HEK293 (cell line): ENCODE measurements at regions not wholly inside any gene's neighbourhood (a gene's known extent, or its start where the extent isn't known, plus 50 kb on each side); places are given as distances from the start of the nearest gene placed in this dataset.

ENCODE experiments used
- CTCF ChIA-PET: fragments of 350-600 bp; formaldehyde crosslinking; extraction: SDS; loops from one replicate; lab custom pipeline; 2021; ENCODE audit warnings: antibody characterized with exemption; lab: Yijun Ruan, JAX
- POLR2A ChIA-PET: fragments of 300-600 bp; formaldehyde crosslinking; extraction: SDS; loops from one replicate; lab custom pipeline; 2020; ENCODE audit warnings: antibody characterized with exemption, inconsistent platforms; lab: Yijun Ruan, JAX
- H3K27ac ChIP-seq: fragments of 200-500 bp; sonication (Bioruptor generic); 2 replicates; pipeline ENCODE4 v1.5.1; 2014; ENCODE audit warnings: low read depth, low read length, control low read depth, inconsistent platforms; ENCODE audit errors: extremely low read depth
- H3K36me3 ChIP-seq, 2 experiments: fragments of 200-500 bp in 1 of 2; sonication (Bioruptor generic) in 1 of 2; 1 replicate in 1 of 2; 2 replicates in 1 of 2; pipeline ENCODE4 v1.5.1; 2014 to 2017; ENCODE audit warnings: inconsistent platforms in 2 of 2, low read length in 2 of 2; ENCODE audit not compliant: control insufficient read depth in 2 of 2, insufficient read depth in 1 of 2
- H3K4me1 ChIP-seq: fragments of 200-500 bp; sonication (Bioruptor generic); 2 replicates; pipeline ENCODE4 v1.5.1; 2014; ENCODE audit warnings: mild to moderate bottlenecking, low read length, inconsistent platforms; ENCODE audit not compliant: control insufficient read depth, insufficient read depth
- H3K4me3 ChIP-seq: 2 replicates; pipeline ENCODE4 v1.5.1; 2011; ENCODE audit warnings: low read depth, mild to moderate bottlenecking, control low read depth, low read length, moderate library complexity
- H3K9me3 ChIP-seq: fragments of 200-500 bp; sonication (Bioruptor generic); 2 replicates; pipeline ENCODE4 v1.5.1; 2014; ENCODE audit warnings: low read depth, low read length, inconsistent platforms; ENCODE audit not compliant: control insufficient read depth, insufficient read depth
- EGR2 ChIP-seq: fragments of 450-650 bp; formaldehyde crosslinking; IDR thresholded peaks from 2 replicates; pipeline ENCODE4 v1.5.1; 2016; ENCODE audit warnings: low read depth, missing biosample characterization, missing genetic modification characterization
- IKZF3 ChIP-seq: fragments of 450-650 bp; IDR thresholded peaks from 2 replicates; pipeline ENCODE4 v1.5.0; 2018; ENCODE audit warnings: missing biosample characterization, mild to moderate bottlenecking, missing genetic modification characterization, moderate library complexity
- KLF10 ChIP-seq: fragments of 450-650 bp; IDR thresholded peaks from 2 replicates; pipeline ENCODE4 v1.5.1; 2018; ENCODE audit warnings: missing biosample characterization, mild to moderate bottlenecking, missing genetic modification characterization
- MEIS1 ChIP-seq: sonication (generic); formaldehyde crosslinking; IDR thresholded peaks from 2 replicates; pipeline ENCODE4 v1.8.1; 2022; ENCODE audit warnings: missing genetic modification reagents, mild to moderate bottlenecking, borderline replicate concordance
- TCF7L2 ChIP-seq: IDR thresholded peaks from 2 replicates; pipeline ENCODE4 v1.6.1; 2011; ENCODE audit warnings: low read depth, mild to moderate bottlenecking, inconsistent platforms, low read length, moderate library complexity, borderline replicate concordance
- ZNF121 ChIP-seq: fragments of 450-650 bp; formaldehyde crosslinking; IDR thresholded peaks from 2 replicates; pipeline ENCODE4 v1.5.1; 2016; ENCODE audit warnings: missing biosample characterization, missing genetic modification characterization
- ZNF2 ChIP-seq: fragments of 450-650 bp; formaldehyde crosslinking; IDR thresholded peaks from 2 replicates; pipeline ENCODE4 v1.5.1; 2016; ENCODE audit warnings: missing biosample characterization, missing genetic modification characterization
- ZNF221 ChIP-seq: fragments of 450-650 bp; formaldehyde crosslinking; IDR thresholded peaks from 2 replicates; pipeline ENCODE4 v1.5.1; 2017; ENCODE audit warnings: missing biosample characterization, missing genetic modification characterization, borderline replicate concordance
- ZNF266 ChIP-seq: fragments of 450-650 bp; formaldehyde crosslinking; IDR thresholded peaks from 2 replicates; pipeline ENCODE4 v1.5.1; 2016; ENCODE audit warnings: missing biosample characterization, missing genetic modification characterization, low read depth
- ZNF302 ChIP-seq: fragments of 450-650 bp; formaldehyde crosslinking; IDR thresholded peaks from 2 replicates; pipeline ENCODE4 v1.5.1; 2016; ENCODE audit warnings: missing biosample characterization, missing genetic modification characterization, low read depth
- ZNF404 ChIP-seq: fragments of 450-650 bp; formaldehyde crosslinking; IDR thresholded peaks from 2 replicates; pipeline ENCODE4 v1.5.1; 2017; ENCODE audit warnings: missing biosample characterization, missing genetic modification characterization
- ZNF514 ChIP-seq: fragments of 450-650 bp; formaldehyde crosslinking; IDR thresholded peaks from 2 replicates; pipeline ENCODE4 v1.5.1; 2016; ENCODE audit warnings: missing biosample characterization, missing genetic modification characterization
- ZNF558 ChIP-seq: fragments of 450-650 bp; formaldehyde crosslinking; IDR thresholded peaks from 2 replicates; pipeline ENCODE4 v1.5.1; 2016; ENCODE audit warnings: missing biosample characterization, missing genetic modification characterization
- ZNF747 ChIP-seq: fragments of 450-650 bp; formaldehyde crosslinking; IDR thresholded peaks from 2 replicates; pipeline ENCODE4 v1.5.1; 2016; ENCODE audit warnings: missing biosample characterization, missing genetic modification characterization
- ZSCAN16 ChIP-seq: fragments of 450-650 bp; formaldehyde crosslinking; IDR thresholded peaks from 2 replicates; pipeline ENCODE4 v1.5.1; 2016; ENCODE audit warnings: missing biosample characterization, missing genetic modification characterization
- TF ChIP-seq, protein P1 (sequence below): fragments of 450-650 bp; formaldehyde crosslinking; IDR thresholded peaks from 2 replicates; pipeline ENCODE4 v1.5.1; 2016; ENCODE audit warnings: missing biosample characterization, missing genetic modification characterization, borderline replicate concordance
- TF ChIP-seq, protein P2 (sequence below): fragments of 450-650 bp; formaldehyde crosslinking; IDR thresholded peaks from 2 replicates; pipeline ENCODE4 v1.5.1; 2016; ENCODE audit warnings: missing biosample characterization, missing genetic modification characterization
- TF ChIP-seq, protein P3 (sequence below): fragments of 450-650 bp; formaldehyde crosslinking; IDR thresholded peaks from 2 replicates; pipeline ENCODE4 v1.5.1; 2016; ENCODE audit warnings: missing biosample characterization, missing genetic modification characterization
- TF ChIP-seq, protein P4 (sequence below): fragments of 450-650 bp; formaldehyde crosslinking; IDR thresholded peaks from 2 replicates; pipeline ENCODE4 v1.5.1; 2016; ENCODE audit warnings: missing biosample characterization, missing genetic modification characterization
- TF ChIP-seq, protein P5 (sequence below): fragments of 450-650 bp; formaldehyde crosslinking; IDR thresholded peaks from 2 replicates; pipeline ENCODE4 v1.5.1; 2016; ENCODE audit warnings: missing biosample characterization, missing genetic modification characterization, borderline replicate concordance

DNA sequence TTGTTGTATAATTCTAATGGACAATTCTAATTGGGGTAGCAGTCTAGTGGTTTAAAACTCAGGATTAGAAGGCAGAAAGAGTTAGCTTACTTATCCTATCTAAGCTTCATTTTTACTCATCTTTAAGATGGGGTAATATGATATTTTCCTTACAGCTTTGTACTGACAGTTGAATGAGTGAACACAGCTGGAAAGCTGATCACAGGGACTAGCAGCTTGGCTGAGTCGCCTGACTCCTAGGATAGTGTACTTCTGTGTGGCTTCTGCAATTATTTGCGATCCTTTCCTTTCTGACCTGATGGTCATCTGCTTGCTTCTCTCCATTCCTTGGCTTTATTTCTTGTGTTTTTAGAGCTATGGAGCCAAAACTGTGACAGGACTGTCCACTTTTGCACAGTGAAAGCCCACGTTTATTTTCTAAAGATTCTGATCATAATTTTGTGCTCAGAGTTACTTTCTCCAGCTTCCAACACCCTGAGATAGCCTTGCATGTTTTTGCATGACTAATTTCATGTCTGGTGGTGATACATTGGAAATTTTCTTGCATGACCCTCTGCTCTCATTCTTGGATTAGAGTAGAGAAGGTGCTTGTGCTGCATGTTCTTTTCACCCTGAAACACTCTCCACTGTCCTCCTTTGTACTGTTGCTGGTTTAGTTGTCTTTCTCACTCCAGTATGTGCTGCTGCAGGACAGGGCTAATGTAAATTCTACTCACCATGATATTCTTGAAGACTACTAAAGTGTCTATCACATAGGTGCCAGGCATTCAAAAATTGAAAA, 377.0 kb upstream of the ATP2B1 start (continued):
- TF ChIP-seq, protein P1, sequence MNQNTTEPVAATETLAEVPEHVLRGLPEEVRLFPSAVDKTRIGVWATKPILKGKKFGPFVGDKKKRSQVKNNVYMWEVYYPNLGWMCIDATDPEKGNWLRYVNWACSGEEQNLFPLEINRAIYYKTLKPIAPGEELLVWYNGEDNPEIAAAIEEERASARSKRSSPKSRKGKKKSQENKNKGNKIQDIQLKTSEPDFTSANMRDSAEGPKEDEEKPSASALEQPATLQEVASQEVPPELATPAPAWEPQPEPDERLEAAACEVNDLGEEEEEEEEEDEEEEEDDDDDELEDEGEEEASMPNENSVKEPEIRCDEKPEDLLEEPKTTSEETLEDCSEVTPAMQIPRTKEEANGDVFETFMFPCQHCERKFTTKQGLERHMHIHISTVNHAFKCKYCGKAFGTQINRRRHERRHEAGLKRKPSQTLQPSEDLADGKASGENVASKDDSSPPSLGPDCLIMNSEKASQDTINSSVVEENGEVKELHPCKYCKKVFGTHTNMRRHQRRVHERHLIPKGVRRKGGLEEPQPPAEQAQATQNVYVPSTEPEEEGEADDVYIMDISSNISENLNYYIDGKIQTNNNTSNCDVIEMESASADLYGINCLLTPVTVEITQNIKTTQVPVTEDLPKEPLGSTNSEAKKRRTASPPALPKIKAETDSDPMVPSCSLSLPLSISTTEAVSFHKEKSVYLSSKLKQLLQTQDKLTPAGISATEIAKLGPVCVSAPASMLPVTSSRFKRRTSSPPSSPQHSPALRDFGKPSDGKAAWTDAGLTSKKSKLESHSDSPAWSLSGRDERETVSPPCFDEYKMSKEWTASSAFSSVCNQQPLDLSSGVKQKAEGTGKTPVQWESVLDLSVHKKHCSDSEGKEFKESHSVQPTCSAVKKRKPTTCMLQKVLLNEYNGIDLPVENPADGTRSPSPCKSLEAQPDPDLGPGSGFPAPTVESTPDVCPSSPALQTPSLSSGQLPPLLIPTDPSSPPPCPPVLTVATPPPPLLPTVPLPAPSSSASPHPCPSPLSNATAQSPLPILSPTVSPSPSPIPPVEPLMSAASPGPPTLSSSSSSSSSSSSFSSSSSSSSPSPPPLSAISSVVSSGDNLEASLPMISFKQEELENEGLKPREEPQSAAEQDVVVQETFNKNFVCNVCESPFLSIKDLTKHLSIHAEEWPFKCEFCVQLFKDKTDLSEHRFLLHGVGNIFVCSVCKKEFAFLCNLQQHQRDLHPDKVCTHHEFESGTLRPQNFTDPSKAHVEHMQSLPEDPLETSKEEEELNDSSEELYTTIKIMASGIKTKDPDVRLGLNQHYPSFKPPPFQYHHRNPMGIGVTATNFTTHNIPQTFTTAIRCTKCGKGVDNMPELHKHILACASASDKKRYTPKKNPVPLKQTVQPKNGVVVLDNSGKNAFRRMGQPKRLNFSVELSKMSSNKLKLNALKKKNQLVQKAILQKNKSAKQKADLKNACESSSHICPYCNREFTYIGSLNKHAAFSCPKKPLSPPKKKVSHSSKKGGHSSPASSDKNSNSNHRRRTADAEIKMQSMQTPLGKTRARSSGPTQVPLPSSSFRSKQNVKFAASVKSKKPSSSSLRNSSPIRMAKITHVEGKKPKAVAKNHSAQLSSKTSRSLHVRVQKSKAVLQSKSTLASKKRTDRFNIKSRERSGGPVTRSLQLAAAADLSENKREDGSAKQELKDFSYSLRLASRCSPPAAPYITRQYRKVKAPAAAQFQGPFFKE (tag by site-specific recombination) = no peak
- TF ChIP-seq ZNF747 (no peak), ZNF514 (tag by site-specific recombination) (no peak), ZNF558 (tag by site-specific recombination) (no peak), ZNF221 (no peak)
- TF ChIP-seq, protein P2, sequence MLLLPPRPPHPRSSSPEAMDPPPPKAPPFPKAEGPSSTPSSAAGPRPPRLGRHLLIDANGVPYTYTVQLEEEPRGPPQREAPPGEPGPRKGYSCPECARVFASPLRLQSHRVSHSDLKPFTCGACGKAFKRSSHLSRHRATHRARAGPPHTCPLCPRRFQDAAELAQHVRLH = no peak
- TF ChIP-seq, protein P3, sequence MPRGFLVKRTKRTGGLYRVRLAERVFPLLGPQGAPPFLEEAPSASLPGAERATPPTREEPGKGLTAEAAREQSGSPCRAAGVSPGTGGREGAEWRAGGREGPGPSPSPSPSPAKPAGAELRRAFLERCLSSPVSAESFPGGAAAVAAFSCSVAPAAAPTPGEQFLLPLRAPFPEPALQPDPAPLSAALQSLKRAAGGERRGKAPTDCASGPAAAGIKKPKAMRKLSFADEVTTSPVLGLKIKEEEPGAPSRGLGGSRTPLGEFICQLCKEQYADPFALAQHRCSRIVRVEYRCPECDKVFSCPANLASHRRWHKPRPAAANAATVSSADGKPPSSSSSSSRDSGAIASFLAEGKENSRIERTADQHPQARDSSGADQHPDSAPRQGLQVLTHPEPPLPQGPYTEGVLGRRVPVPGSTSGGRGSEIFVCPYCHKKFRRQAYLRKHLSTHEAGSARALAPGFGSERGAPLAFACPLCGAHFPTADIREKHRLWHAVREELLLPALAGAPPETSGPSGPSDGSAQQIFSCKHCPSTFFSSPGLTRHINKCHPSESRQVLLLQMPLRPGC = no peak

DNA sequence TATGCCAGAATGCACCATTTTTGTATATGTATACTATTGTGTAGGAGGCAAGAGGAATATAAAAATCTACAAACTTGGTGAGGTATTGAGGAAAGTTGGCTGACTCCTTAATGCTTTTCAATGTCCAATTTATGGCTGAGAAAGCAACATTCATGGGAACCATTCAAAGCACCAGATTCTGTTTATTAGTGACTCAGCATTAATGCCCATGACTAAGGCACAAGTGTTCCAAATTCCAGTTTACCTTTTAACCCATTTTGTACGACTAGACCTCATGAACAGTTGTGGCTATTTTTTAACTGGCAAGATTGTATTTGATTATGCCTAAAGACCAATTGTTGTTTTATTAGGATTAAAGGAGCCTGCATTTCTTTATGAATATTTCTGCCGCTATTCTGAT, 375.4 kb upstream of the ATP2B1 start:
- ChIA-PET POLR2A (no interaction called here), CTCF (no interaction called here)
- H3K9me3 ChIP-seq = no peaks in the 10 kb centered on the region
- H3K4me3 ChIP-seq = no peak overlapping the region
- no peaks in the 10 kb centered on the region for H3K36me3 ChIP-seq
- no peak overlapping the region for H3K27ac ChIP-seq
- peaks cover 4% of the 10 kb centered on the region for H3K4me1 ChIP-seq
- no peak for TF ChIP-seq IKZF3
- TF ChIP-seq, protein P4, sequence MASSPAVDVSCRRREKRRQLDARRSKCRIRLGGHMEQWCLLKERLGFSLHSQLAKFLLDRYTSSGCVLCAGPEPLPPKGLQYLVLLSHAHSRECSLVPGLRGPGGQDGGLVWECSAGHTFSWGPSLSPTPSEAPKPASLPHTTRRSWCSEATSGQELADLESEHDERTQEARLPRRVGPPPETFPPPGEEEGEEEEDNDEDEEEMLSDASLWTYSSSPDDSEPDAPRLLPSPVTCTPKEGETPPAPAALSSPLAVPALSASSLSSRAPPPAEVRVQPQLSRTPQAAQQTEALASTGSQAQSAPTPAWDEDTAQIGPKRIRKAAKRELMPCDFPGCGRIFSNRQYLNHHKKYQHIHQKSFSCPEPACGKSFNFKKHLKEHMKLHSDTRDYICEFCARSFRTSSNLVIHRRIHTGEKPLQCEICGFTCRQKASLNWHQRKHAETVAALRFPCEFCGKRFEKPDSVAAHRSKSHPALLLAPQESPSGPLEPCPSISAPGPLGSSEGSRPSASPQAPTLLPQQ (tag by site-specific recombination) = no peak
- no peak for TF ChIP-seq ZNF302
- no peak for TF ChIP-seq ZNF121 (tag by site-specific recombination)
- no peak for TF ChIP-seq TCF7L2
- TF ChIP-seq ZSCAN16 (tag by site-specific recombination) = no peak
- no peak for TF ChIP-seq ZNF2
- no peak for TF ChIP-seq ZNF266
- no peak for TF ChIP-seq KLF10 (tag by site-specific recombination)
- TF ChIP-seq EGR2 = no peak
- TF ChIP-seq, protein P5, sequence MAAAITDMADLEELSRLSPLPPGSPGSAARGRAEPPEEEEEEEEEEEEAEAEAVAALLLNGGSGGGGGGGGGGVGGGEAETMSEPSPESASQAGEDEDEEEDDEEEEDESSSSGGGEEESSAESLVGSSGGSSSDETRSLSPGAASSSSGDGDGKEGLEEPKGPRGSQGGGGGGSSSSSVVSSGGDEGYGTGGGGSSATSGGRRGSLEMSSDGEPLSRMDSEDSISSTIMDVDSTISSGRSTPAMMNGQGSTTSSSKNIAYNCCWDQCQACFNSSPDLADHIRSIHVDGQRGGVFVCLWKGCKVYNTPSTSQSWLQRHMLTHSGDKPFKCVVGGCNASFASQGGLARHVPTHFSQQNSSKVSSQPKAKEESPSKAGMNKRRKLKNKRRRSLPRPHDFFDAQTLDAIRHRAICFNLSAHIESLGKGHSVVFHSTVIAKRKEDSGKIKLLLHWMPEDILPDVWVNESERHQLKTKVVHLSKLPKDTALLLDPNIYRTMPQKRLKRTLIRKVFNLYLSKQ (tag by site-specific recombination) = no peak
- TF ChIP-seq MEIS1 = no peak
- TF ChIP-seq ZNF404 (tag by site-specific recombination) = no peak
